ENCODE measurements at regions not wholly inside any gene's neighbourhood (a gene's known extent, or its start where the extent isn't known, plus 50 kb on each side); places are given as distances from the start of the nearest gene placed in this dataset.

DNA sequence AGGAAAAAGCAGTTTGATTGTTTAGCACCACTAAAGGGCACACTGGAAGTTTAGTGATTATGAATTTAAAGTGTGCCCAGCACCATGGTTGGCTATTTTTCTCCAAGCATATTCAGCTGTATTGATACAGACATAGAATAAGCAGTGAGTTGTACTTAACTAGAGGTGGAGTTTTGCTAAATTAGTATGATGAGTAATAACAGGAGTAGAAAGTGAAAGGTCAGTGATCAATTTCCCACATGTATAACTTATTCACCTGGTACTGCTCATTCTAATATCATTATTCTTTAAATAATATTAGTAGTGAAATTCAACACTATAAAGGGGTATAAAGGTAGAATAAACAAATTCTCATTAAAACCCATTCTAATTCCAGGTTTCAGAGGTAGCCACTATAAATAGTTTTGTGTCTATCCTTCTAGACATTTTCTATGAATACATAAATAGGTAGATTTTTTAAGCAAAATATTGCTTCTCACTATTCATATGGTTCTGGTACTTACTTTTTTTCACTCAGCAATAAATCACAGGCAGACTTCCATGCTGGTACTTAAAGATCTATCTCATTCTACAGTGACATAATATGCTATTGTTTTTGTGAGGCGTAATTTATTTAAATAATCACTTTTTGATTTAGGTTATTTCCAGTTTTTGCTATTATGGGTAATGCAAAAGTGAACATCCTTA lies 732.9 kb downstream of the VGLL3 start:
- DNase-seq = no peak

DNA sequence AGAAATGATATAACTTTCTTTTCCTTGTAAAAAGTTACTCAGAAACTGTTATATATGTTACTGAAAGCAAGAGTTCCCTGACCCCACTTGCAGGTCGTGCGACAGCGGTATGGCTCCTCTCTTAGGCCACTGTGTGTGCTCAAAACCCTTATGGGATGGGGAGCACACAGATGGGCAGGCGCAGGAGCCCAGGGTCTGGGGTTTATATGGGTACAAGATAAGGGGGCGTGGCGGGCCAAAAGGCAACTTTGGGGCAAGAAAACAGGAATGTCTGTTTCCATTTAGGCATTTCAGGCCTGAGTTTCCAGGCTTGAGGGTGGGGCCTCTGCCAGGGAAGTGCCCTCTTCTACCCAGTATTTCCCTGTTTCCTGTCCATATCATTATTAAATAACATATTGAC lies 736.5 kb downstream of the VGLL3 start:
- no peak for DNase-seq

DNA sequence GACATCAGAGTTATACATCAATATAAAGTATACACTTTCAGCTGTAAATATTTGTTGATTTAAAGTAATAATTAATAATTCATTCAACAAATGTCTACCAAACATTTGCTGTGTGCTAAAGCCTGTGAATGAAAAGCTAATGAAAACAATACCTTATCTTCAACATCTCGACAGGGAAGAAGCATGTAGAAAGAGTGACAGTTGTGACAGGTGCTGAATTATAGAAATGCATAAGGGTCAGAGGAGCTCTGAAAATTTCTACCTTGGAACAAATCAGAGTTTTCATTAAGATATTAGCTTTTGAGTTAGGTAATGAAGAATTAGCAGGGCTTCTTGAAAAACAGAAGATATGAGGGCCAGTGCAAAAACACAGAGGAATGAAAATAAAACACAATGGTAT lies 739.2 kb downstream of the VGLL3 start:
- no peak for DNase-seq

DNA sequence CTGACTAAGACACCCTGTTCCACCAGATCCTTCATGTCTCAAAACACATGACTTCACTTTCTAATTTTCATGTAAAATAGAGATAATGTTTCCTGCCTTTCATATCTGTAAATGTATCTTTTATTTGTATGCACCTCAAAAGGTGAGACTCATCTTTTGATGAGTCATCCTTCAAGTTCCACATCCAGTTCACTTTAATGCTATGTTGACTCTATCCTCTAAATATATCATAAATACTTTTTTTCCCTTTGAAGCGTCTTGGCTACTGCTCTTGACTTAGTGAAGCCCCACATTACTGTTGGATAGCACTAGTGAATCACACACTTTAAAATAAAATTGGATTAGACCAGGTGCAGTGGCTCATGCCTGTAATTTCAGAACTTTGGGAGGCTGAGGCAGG lies 741.1 kb downstream of the VGLL3 start:
- no peak for DNase-seq

DNA sequence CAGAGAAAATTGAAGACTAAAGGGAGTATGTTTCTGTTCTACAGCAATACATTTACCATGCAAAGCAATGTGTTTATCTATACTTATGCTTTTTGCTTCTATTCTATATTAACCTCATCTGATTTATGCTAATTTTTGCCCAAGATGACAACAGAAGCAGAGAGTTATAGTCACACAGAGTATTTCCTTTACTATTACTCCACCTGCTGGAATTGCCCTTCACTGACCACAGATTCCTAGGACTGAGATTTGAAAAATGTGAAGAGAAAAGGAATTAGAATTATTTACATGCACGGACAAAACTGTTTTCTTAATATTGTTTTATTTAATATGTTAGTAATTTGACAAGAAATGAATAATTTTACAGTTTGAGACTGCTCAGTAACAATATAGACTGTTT lies 745.6 kb downstream of the VGLL3 start:
- no peak for DNase-seq

DNA sequence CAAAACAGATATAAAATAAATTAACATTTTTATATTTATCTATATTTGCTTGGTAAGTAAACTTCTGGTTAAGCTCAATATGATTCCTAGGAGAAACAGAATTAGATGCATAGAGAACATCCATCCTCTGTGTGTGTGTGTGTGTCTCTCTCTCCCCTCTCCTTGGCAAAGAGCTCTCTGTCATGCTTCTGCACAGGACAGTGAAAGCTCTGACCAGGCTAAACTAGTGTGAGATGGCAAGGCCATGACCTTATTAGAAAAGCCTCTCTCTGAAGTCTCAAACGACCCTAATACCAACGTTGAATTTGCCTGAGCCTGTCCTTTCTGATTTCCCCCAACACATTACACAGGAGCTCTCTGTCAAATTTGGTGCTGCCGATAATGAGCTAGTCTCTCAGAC lies 746.0 kb downstream of the VGLL3 start:
- no peak for DNase-seq

GRCh38 chr3:86239946-86240345 lies 751.0 kb downstream of the VGLL3 start:
- DNase-seq = no peak

- peak in 1 of 5 experiments; percentile 6 for DNase-seq
Measured at GRCh38 chr3:86234506-86235254, 756.3 kb downstream of the VGLL3 start.

- no peak for DNase-seq
Measured at GRCh38 chr3:86230762-86231161, 760.2 kb downstream of the VGLL3 start.

GRCh38 chr3:86229775-86230094 lies 761.2 kb downstream of the VGLL3 start:
- DNase-seq = no peak

DNA sequence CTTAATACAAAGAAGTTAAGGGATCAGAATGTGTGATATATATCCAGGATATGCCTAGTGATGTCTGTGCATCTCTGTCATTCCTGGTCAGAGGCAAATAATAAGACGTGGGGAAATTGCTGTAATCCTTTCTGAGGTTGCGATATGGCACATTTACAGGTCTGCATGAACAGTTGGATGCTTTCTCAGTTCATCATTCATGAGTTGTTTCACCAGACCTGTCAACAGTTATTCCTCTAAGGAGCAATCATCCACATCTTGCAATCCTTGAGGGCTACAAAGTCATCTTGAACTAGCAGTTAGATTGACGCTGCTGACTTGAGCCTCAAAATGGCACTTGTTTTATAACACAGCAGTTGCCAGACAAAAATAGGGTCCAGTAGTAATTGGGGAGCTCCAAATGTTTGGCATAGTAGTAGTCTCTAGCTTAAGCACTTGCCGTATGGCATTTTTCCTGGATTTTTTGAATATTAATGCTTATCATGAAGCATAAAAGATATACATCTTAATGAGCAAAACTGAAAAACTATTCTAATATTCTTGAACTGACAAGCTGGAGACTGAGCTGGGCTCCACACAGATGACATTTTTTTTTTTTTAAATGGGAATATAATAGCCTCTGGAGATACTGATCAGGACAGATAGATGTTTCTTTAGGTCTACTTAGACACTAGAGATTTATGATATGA lies 761.7 kb downstream of the VGLL3 start:
- DNase-seq = no peak

- DNase-seq = no peak
Measured at GRCh38 chr3:86228101-86228500, 762.8 kb downstream of the VGLL3 start.

DNA sequence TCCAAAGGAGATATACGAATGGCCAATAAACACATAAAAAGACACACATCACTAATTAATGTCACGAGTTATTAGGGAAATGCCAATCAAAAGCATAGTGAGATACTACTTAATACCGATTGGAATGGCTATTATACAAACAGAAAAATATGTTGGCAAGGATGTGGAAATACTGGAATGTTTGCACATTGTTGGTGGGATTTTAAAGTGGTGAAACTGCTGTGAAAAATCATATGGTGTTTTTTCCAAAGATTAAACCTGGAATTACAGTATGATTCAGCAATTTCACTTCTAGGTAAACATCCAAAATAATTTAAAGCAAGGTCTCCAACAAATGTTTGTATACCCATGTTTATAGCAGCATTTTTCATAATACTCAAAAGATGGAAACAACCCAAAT lies 765.5 kb downstream of the VGLL3 start:
- no peak for DNase-seq

GRCh38 chr3:86221601-86222000 lies 769.3 kb downstream of the VGLL3 start:
- no peak for DNase-seq

- DNase-seq = no peak
Measured at GRCh38 chr3:86208772-86209171, 782.2 kb downstream of the VGLL3 start.

DNA sequence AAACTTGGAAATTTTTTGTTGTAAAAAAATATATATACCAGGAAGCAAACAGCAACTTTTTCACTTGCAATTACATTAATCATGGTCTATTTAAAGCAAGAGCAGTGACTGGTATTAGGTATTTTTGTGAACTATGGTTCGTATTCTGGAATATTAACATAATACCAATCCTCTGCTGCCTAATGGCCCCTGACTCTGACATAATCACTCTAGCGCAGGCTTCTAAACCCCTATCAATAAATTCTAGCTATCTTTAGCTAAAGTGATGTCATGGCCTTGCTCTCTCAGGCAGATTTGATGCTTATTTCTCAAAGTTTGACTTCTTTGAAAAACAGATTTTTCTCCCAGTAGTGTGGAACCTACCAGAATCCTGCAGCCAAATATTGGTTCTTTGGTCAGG lies 808.3 kb downstream of the VGLL3 start:
- no peak for DNase-seq

GRCh38 chr3:86180696-86181095 lies 810.3 kb downstream of the VGLL3 start:
- DNase-seq = no peak

DNA sequence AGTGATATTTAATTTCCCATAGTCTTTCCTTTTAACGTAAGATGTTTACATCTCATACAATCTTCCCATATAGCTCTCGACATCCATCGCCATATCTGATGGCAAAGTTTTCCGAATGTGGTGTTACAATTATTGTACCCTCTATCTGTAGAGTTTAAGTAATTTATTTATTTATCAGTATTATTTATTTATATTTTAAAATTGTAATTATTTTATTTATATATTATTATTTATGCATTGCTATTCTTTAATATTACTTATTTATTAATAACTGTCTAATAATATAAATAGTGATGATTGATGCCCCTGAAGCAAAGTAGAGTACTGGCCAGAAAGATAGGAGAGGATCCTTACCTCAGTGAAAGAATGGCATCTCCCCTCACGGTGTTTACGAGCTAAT lies 812.9 kb downstream of the VGLL3 start:
- DNase-seq = no peak

- no peak for DNase-seq
Measured at GRCh38 chr3:86176445-86176784, 814.5 kb downstream of the VGLL3 start.

DNA sequence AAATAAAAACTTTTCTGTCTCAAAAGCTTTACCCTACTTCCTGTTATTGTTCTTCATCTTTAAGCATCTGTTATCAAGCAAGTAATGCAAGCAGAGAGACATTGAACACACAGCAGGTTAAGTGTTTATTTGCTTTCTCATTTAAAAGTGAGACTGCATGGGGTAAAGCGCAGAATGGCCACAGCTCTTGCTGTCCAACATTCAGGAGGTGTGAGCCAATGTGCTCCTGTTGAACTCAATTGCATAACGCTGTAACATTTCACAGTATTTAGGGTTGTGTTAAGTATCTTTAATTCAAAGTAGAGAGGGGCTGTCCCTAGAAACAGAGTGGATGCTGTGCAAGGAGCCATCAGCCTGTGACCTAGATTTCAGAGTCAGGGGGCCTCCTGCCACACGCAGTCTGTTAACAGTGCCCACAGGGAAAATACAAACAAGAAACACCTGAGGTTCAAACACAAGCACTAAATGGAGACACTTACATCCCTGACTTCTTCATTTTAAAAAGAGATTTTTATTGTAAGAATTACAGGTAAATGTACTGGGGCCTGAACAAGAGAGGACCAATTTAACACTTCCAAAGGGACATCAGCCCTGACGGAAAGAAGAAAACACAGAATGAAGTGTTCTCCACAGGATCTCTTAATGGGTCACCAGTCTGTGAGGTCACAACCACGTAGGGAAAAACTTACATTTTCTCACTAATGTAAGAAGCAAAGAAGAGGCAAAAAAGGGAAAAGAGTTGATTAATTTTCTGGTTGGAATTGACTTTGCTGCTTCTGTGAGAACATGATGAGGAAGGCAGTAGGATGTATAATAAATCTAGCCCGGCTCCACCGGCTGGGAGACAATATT lies 815.1 kb downstream of the VGLL3 start:
- DNase-seq = no peak

- no peak for DNase-seq
Measured at GRCh38 chr3:86175051-86175536, 815.9 kb downstream of the VGLL3 start.

- DNase-seq = no peak
Measured at GRCh38 chr3:86173401-86173800, 817.5 kb downstream of the VGLL3 start.

- no peak for DNase-seq
Measured at GRCh38 chr3:86168512-86168911, 822.4 kb downstream of the VGLL3 start.
